CD4-positive, alpha-beta T cell treated with Interferon alpha-2 for 1 hour (primary cell): ENCODE measurements at regions not wholly inside any gene's neighbourhood (a gene's known extent, or its start where the extent isn't known, plus 50 kb on each side); places are given as distances from the start of the nearest gene placed in this dataset.
"Not testable (repeated sequence)": the region's sequence is repeated elsewhere in the genome, so short reads cannot be mapped to it uniquely, and the experiment has no call there.

ENCODE experiments used
- DNase-seq, 2 donors: peaks; one replicate each; pipeline ENCODE4 v3.0.0-alpha.2; 2020 to 2022

DNA sequence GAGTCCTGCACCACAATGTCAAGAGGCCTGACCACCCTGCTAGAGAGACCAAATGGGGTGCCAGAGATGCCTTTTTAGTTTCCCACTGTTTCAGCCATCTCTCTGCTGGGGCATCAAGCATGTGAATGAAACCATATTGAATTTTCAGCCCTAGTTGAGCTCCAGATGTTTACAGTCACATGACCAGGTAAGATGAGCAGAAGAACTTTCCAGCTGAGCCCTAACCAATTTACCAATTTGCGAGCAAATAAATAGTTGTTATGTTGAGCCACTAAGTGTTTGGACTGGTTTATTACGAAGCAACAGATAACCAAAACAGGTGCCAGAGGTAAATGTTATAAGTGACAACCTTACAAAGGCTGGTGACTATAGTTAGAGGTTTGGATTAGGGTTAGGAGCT is 209.1 kb upstream of the CCL2 start:
- no peak for DNase-seq

DNA sequence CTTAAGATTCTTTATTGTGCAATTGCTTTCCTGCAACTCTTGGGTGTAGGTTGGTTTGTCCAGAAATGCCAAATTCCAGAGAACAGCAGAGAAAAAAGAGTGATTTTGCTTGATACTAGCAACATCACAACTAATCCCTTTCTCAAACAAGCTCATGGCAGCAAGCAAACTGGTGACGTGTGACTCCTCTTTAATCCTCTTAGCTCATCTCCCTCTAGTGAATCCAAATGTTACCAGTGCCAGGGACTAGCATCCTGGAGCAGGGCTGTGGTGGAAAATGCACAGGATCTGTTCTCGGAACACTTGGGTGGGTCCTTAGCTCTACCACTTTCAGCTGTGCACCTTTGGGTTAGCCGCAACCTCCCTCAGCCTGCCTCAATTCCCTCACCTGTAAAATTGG is 204.0 kb upstream of the CCL2 start:
- no peak for DNase-seq

DNA sequence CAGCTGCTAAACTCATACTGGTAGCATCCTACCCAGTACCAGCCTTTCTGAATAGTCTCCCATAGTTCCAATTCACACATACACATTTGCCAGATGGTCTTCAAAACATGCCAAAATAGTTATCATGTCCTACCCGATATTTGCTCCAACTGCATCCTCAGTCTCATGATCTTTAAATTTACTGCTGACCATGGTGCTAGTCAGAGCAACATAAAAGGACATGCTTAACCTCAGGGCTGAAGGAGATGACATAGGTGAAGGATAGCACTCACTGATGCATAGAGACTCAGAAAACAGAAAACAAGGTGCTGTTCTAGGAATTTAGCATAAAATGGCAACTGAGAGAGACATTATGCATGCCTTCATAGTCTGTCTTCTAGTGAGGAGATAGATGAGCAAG is 200.6 kb upstream of the CCL2 start:
- DNase-seq, result no peak

DNA sequence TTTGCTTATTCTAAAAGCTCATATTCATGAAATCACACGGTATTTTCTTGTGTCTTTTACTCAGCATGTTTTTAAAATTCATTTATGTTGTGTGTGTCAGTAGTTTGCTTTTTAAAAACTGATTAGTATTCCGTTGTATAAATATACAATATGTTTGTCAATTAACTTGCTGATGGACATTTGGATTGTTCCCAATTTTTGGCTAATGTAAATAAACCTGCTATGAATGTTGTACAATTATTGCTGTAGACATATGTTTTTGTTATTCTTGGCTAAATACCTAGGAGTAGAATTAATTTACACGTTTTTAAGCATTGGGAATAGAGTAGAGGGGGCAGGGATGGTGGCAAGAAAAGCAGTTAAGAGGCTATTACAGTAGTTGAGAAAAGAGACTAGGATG is 199.5 kb upstream of the CCL2 start:
- no peak for DNase-seq

DNA sequence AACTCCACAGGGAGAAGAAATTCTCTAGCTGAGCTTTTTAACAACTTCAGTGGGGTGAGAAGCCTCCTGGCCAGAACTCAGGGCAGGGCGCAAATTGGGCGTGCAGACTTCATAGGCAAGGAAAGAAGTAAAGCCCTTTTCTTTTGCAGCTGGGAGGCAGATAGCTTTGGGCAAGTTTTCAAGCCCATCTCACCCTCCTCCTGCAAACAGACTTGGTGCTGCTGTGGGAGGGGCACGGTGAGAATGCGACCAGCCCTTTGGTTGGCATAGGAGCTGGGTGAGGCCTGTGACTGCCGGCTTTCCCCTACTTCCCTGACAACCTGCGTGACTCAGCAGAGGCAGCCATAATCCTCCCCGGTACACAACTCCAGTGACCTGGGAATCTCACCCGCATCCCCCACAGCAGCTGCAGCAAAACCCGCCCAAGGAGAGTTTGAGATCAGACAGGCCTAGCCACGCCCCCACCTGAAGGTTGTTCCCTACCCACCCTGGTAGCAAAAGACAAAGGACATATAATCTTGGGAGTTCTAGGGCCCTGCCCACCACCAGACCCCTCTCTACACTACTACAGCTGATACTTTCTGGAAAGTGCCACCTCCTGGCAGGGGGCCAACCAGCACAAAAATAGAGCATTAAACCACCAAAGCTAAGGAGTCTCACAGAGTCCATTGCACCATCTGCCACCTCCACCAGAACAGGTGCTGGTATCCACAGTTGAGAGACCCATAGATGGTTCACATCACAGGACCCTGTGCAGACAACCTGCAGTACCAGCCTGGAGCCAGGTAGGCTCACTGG is 195.5 kb upstream of the CCL2 start:
- DNase-seq, result no peak

DNA sequence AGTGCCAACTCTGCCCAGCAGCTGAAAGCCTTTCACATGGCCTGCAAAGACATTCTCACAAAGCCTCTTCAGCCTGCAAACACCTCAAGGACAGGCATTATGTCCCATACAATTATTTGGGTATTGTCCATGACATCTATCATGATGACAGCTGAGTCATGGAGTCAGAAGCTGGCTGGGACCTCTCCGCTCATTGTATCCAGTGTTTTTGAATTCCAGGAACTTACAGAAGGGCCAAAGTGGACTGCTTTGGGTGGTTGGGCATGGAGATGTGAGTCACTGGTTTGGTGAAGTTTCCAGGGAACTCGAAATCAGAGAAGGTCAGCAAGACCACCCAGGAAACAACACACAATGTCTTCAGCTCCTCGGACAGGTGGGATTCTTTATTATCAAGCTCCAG is 188.6 kb upstream of the CCL2 start:
- no peak for DNase-seq

DNA sequence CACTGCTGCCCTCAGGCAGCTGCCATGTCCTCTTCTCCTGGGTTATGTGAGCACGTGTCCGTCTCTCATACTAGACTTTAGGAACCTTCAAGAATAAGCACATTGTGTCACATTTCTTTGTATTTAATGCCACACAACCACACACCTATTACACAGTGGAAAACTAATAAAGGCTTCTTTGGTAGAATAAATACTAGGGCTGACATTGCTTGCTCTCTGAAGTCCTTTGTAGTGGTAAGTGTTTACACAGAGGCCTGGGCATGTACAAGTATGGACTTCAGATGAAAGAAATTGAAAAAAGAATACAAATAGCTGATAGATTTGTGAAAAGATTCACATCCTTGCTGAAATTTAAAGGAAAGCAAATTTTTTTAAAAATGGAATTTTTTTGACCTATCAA is 188.1 kb upstream of the CCL2 start:
- no peak for DNase-seq

DNA sequence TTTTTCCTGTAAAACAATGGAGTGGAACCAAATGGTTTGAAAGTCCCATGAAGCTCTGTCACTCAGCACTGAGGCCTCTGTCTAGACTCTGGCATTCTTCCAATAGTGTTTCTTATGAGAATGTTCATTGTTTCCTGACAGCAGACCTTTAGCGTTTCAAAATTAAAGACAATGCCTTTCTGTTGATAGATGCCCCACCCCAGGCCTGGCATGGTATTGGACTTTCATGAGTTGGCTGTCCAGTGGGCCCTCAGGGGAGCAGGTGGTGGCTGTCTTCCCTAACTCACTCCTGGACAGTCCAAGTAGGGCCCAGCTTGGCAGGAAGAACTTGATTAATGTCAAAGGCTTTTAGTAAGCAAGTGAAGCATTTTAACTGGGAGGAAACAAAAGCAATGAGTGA is 186.5 kb upstream of the CCL2 start:
- DNase-seq, result no peak

DNA sequence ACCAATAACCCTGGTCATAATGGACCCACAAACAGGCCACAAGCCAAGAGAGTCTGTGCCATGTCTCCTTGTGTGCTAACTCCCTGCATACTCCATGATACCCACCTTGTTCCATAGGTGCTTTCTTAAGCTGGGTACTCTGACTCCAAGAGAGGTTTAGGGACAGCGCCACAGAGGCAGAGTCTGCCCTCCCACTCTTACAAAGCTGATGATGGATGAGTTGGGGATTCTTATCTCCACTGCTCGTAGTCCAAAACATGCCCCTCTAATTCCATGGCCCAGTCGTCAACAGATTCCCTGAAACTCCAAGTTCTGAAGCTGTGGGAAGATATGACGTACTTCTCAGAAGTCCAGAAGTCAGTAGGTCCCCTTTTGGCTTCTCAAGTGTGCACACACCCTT is 184.4 kb upstream of the CCL2 start:
- DNase-seq, result no peak

DNA sequence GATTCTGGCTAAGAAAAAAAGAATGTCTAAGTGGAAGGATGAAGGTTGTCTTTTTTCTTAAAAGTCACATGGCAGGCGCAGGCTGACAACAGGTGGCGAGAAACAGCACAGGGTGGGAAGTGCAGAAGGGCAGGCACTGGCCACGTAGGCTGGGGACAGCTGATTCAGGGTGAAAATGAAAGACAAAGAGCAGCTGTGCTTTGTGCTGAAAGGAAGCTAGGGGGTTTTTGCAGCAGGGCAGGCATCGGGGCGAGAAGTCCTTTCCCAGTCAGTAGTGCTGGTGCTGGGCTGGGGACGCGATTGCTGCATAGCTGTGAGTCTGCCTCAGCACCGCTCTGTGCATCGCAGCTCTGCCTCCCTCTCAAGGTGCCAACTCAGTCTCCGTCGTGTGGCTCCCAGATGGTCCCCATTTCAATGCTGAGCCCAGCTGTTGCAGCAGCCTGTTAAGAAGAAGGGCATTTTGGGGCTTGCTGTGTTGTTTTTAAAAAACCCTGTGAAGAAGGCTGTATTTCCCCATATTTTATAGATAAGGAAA is 183.1 kb upstream of the CCL2 start:
- no peak for DNase-seq

DNA sequence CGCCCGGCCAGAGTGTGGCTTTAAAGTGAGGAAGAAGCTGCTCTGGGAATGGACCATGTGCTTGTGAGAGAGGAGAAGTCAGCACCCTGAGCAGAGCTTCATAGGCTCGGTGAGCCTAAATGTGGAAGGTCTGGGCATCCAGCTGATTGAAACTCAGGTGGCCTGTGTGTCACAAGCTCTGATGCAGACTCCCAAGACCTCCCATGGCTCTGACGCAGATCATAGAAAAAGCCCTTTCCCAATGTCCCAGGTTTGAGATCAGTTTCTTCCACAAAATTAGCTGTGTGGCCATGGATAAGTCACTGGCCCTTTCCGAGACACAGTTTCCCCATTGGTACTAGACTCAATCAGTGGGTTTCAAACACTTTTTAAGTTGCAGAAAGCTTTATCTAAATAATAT is 180.0 kb upstream of the CCL2 start:
- DNase-seq, result no peak

DNA sequence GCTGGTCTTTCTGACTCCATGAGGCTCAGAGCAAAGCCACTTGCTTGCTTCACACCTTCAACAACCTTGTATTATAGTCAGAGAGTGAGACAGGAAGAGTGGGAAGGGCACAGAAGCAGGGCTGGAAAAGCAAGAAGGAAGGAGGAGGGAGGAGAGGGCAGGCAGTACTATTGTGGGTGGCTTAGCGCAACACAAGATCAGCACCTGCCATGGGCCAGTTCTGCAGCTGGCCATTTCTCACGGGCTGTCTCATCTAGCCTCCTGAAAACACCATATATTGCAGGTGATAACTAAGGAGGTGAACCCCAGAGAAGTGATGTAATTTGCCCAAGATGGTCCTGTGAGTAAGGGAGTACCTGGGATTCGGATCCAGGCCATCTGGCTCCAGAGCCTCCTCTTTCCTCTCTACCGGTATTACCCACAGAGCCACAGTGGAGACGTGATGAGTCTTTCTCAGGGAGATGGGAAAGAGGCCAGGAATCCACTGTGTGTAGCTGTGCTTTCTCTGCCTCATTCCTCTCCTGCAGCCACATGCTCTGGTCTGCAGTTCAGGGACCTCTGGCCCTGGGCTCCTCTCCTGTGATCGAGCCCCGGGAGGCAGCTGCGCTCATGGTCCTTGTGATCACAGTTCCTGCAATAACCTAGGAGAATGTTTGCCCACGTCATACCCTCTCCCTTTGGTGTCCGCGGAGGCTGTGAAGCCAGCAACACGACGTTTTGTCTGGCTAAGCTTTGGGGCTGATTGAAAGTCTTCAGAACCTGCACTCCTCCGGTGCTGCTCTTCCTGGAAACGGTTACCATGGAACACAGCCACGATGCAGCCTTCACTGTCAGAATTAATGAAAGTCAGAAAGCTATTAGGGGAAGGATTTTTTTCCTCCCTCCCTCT is 178.1 kb upstream of the CCL2 start:
- DNase-seq, result no peak

DNA sequence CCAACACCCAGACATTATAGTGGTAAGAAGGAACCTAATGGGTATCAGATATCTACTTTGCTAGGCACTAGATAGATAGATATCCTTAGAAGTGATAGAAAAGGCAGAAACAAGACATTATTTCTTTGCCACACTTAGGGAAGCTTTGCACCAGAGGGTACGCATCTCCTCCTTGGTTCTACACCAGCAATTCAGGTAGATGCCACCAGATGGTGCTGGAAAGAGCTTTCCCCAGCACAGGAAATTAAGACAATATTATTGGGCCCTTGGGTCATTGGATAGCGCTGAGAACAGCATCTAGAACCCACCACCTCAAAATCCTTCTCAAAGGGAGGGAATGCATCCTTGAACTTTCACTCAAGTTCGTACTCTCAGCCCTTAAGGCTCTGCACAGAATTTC is 173.8 kb upstream of the CCL2 start:
- no peak for DNase-seq

DNA sequence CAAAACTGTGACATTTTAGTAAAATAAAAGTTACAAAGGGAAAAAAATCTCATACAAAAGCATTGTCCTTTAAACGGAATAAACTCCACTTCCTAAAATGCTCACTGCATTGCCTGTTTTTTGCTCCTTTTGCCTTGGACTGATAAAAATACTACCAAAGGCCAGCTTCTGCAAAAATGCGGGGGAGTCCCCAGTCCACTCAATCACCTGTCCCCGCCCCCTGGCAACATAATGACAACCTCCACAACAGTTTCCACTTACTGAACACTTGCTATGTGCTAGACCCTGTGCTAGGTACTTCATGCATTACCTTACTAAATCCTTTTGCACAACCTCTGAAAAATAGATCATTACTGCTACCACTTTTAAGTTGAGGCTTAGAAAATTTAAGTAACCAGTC is 172.7 kb upstream of the CCL2 start:
- DNase-seq, result no peak

DNA sequence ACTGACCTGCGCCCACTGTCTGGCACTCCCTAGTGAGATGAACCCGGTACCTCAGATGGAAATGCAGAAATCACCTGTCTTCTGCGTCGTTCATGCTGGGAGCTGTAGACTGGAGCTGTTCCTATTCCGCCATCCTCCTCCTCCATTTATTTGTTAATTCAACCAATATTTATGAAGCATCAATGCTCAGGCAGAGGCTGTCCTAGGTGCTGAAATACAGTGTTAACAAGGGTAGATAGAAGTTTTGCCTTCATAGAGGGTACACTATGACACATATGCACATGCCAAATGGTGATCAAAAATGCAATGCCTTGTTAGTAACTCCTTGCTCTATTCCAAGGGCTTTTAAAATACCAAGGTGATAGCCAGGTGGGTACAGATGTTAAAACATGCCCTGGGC is 166.0 kb upstream of the CCL2 start:
- DNase-seq, result not testable (repeated sequence)

DNA sequence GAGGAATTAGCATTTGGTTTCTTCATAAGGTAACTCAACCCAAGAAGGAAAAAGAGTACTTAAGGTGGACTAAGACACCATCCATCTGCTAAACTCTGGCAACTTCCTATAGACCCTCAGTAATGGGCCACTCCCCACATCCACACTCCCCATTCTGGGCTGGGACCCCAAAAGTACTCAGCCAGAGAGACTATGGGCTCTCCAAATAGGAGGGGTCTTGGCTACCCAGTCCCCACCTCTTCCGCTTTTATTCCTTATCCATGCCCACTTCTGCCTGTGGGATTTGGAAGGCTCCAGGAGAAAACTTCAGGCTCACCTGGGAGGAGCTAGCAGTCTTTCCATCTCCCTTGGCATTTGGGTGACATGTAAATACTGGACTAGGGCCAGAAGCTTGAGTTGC is 164.5 kb upstream of the CCL2 start:
- DNase-seq, result no peak

DNA sequence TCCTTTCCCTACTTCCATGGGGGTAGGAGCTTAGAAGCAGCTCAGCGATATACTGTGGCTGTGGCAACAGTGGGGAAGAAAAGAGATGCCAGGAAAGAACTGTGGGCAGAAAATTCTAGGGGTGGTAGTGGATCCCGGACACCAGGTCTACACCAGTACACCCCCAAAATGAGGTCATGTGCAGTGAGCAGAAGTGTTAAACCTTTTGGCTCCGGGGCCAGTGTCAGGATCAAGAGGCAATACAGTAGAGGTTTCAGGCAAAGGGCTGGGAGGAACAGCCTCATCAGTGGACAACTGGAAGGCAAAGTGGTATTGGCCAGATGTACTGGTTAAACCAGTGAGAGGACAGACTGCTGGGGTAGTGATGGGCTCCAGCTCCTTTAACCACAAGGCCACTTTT is 163.1 kb upstream of the CCL2 start:
- DNase-seq, result no peak

DNA sequence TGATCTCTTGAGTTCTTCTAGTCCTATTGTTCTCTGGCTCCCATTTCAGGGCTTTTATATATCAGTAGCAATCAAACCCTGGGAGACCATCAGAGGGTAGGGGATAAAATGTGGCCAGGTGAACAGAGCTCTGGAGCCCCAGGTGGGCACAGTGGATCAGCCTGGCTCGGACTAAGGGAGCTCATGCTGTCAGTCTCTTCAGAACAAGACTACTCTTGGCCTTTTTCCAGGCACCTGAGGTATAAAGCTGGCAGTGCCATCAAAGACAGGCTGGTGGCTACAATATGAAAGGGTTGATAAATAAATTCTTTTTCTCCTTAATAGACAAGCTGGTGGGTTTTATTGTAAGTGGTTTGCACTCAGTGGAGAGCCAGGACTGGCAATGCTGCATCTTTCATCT is 160.0 kb upstream of the CCL2 start:
- no peak for DNase-seq

DNA sequence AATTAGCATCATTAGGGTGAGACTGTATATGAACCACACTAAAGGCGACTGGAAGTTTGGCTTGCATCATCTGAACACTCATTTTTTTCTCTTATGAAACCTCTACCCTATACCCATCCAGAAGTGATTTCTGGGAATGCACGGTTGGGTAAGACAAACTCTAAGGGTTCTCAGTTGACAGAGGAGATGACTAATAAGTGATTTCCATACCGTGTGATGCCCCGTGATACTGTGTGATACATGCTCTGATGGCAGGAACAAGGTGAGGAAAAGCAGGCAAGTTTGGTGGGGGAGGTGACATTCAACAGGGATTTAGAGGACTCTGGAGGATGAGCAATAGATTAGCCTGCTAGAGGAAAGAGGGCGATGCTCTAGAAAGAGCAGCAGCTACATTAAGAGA is 156.4 kb upstream of the CCL2 start:
- no peak for DNase-seq

DNA sequence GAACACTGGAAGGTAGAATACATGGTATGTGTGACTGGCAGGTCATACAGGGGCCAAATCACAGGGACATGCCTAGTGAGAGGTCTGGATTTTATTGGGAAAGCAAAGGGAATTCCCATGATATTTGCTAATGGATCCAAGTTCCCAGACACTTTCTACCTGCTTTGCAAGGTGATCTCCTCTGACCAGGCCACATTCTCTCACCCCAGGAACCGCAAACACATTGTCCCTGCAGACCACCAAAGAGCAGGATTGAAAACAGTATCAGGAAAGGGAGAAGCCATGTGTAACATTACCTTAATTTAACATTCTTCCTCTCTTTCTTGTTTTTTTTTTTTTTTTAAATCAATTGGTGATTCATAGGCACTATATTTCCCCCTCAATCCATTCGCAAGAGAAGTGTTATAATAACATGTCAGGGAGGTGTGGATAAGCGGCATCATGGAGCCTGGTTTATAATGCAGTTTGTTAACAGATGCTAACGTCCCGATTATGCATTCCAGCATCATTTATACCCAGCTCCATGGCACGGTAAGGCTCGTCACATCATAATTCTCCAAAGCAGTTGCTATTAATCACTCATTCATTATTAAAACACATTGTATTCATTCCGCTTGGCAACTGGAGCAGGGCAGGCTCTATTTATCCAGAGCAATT is 155.1 kb upstream of the CCL2 start:
- DNase-seq, result no peak

DNA sequence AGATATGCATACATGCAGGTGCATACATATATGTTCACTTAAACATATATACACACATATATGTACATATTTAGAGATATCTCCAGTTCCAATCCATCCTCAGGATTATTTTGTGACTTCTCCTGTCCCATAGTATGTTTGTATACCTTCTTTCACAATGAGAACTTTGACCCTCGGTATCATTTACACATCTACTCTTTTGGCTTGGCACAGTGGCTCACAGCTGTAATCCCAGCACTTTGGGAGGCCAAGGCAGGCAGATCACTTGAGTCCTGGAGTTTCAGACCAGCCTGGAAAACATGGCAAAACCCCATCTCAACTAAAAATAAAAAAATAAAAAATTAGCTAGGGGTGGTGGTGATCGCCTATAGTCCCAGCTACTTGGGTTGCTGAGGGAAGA is 148.1 kb upstream of the CCL2 start:
- DNase-seq, result no peak

DNA sequence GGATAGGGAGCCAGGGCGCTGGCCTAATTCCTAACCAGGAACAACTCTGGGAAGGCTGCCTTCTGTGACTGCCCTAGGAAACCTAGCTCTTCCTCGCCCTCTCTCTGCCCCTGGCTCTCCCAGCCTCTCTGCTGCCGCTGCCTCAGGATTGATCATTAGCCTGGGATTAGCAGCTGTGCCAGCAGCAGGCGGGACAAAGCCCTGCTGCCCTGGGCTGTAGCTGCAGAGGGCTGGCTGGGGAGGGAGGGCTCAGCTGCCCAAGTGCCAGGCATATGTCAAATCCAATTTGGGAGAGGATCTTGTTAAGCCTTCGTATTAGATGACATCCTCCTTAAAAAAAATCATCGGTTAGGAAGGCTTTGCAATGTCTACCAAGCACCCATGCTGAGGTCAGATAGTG is 144.8 kb upstream of the CCL2 start:
- DNase-seq, result no peak

DNA sequence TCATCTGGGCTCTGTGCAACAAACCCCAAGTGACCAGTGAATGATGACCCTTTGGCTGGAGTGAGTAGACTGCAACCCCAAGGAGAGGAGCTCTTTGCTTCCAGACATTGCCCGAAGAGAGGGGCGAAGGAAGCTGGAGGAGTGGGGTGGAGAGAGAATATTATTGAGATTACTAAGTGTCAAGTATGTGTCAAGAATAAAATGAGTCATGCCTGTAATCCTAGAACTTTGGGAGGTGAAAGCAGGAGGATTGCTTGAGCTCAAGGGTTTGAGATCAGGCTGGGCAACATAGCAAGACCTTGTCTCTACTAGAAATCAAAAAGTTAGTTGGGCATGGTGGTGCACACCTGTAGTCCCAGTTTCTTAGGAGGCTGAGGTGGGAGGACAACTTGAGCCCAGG is 142.0 kb upstream of the CCL2 start:
- no peak for DNase-seq

DNA sequence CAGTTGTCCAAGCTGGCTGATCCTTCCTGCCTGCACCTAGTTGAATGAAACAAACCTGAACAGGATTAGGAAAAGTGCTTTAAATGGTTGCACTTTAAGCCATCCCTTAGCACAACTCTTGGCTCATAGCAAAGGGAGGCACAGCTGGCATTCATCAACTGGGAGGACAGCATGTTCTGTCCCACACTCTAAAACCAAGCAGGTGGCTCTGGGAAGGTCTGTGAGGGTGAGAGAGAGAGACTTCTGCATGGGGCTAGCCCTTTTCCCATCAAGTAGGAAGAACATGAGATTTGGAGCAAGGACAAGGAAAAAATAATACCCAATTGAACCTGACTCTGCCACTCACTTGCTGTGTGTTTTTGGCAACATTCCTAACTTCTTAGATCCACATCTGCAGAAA is 140.9 kb upstream of the CCL2 start:
- no peak for DNase-seq
